Activated naive CD4-positive, alpha-beta T cell treated with anti-CD3 and anti-CD28 coated beads, Interleukin-2, amount 50 U/mL, for 24 hours (primary cell): ENCODE measurements at regions not wholly inside any gene's neighbourhood (a gene's known extent, or its start where the extent isn't known, plus 50 kb on each side); places are given as distances from the start of the nearest gene placed in this dataset.
"Not testable (repeated sequence)": the region's sequence is repeated elsewhere in the genome, so short reads cannot be mapped to it uniquely, and the experiment has no call there.

Source experiments
- H3K27ac Mint-ChIP-seq: one replicate; pipeline ENCODE4 v1.8.0; 2021; ENCODE audit warnings: mild to moderate bottlenecking, mixed read lengths
- H3K27me3 Mint-ChIP-seq: one replicate; pipeline ENCODE4 v1.8.0; 2021; ENCODE audit warnings: mixed read lengths
- H3K36me3 Mint-ChIP-seq: one replicate; pipeline ENCODE4 v1.8.0; 2021; ENCODE audit warnings: mixed read lengths
- H3K4me1 Mint-ChIP-seq: one replicate; pipeline ENCODE4 v1.8.0; 2021; ENCODE audit warnings: mixed read lengths
- H3K4me3 Mint-ChIP-seq: one replicate; pipeline ENCODE4 v1.8.0; 2021; ENCODE audit warnings: mild to moderate bottlenecking, mixed read lengths
- H3K9me3 Mint-ChIP-seq: one replicate; pipeline ENCODE4 v1.8.0; 2021; ENCODE audit warnings: mixed read lengths

GRCh38 chr2:180927030-180927686 lies 53.2 kb upstream of the UBE2E3 start:
- Mint-ChIP-seq H3K9me3 (no peaks in the 10 kb centered on the region), H3K36me3 (no peaks in the 10 kb centered on the region)

GRCh38 chr2:180925700-180926099 lies 54.7 kb upstream of the UBE2E3 start:
- no peak overlapping the region for H3K4me3 Mint-ChIP-seq
- no peaks in the 10 kb centered on the region for H3K4me1 Mint-ChIP-seq
- peaks cover 9% of the 10 kb centered on the region for H3K27me3 Mint-ChIP-seq
- no peaks in the 10 kb centered on the region for H3K36me3 Mint-ChIP-seq
- H3K27ac Mint-ChIP-seq, result no peak overlapping the region
- no peaks in the 10 kb centered on the region for H3K9me3 Mint-ChIP-seq

More at GRCh38 chr2:180927030-180927686, 53.2 kb upstream of the UBE2E3 start:
- Mint-ChIP-seq H3K27me3 (peaks cover 9% of the 10 kb centered on the region), H3K27ac (no peak overlapping the region), H3K4me3 (no peak overlapping the region), H3K4me1 (no peaks in the 10 kb centered on the region)

GRCh38 chr2:180924063-180924462 lies 56.3 kb upstream of the UBE2E3 start:
- Mint-ChIP-seq H3K4me1 (no peaks in the 10 kb centered on the region), H3K36me3 (no peaks in the 10 kb centered on the region)

GRCh38 chr2:180910831-180911665 lies 69.4 kb upstream of the UBE2E3 start:
- H3K4me3 Mint-ChIP-seq, result no peak overlapping the region
- peaks cover 7% of the 10 kb centered on the region for H3K27me3 Mint-ChIP-seq
- no peaks in the 10 kb centered on the region for H3K9me3 Mint-ChIP-seq
- no peak overlapping the region for H3K27ac Mint-ChIP-seq
- no peaks in the 10 kb centered on the region for H3K36me3 Mint-ChIP-seq
- no peaks in the 10 kb centered on the region for H3K4me1 Mint-ChIP-seq

More at GRCh38 chr2:180924063-180924462, 56.3 kb upstream of the UBE2E3 start:
- H3K9me3 Mint-ChIP-seq, result no peaks in the 10 kb centered on the region
- H3K27ac Mint-ChIP-seq, result no peak overlapping the region
- H3K27me3 Mint-ChIP-seq, result peaks cover 9% of the 10 kb centered on the region
- H3K4me3 Mint-ChIP-seq, result no peak overlapping the region

GRCh38 chr2:180907731-180908130 lies 72.7 kb upstream of the UBE2E3 start:
- Mint-ChIP-seq H3K9me3 (no peaks in the 10 kb centered on the region), H3K4me3 (no peak overlapping the region), H3K4me1 (no peaks in the 10 kb centered on the region), H3K27me3 (peaks cover 5% of the 10 kb centered on the region), H3K27ac (no peak overlapping the region), H3K36me3 (no peaks in the 10 kb centered on the region)

GRCh38 chr2:180905461-180905860 lies 74.9 kb upstream of the UBE2E3 start:
- Mint-ChIP-seq H3K9me3 (no peaks in the 10 kb centered on the region), H3K27ac (no peak overlapping the region), H3K4me1 (no peaks in the 10 kb centered on the region), H3K27me3 (peaks cover 7% of the 10 kb centered on the region), H3K36me3 (no peaks in the 10 kb centered on the region), H3K4me3 (no peak overlapping the region)

- peaks cover 7% of the 10 kb centered on the region for H3K27me3 Mint-ChIP-seq
- no peaks in the 10 kb centered on the region for H3K36me3 Mint-ChIP-seq
- no peak overlapping the region for H3K27ac Mint-ChIP-seq
- H3K9me3 Mint-ChIP-seq, result no peaks in the 10 kb centered on the region
- H3K4me1 Mint-ChIP-seq, result no peaks in the 10 kb centered on the region
- H3K4me3 Mint-ChIP-seq, result no peak overlapping the region
Observed at GRCh38 chr2:180905002-180905401, 75.4 kb upstream of the UBE2E3 start.

- H3K36me3 Mint-ChIP-seq, result no peaks in the 10 kb centered on the region
- no peak overlapping the region for H3K4me3 Mint-ChIP-seq
- H3K4me1 Mint-ChIP-seq, result no peaks in the 10 kb centered on the region
- peaks cover 19% of the 10 kb centered on the region for H3K27me3 Mint-ChIP-seq
- no peak overlapping the region for H3K27ac Mint-ChIP-seq
- H3K9me3 Mint-ChIP-seq, result no peaks in the 10 kb centered on the region
Observed at GRCh38 chr2:180901331-180901730, 79.1 kb upstream of the UBE2E3 start.

- Mint-ChIP-seq H3K4me3 (no peak overlapping the region), H3K36me3 (no peaks in the 10 kb centered on the region), H3K9me3 (no peaks in the 10 kb centered on the region)
Observed at GRCh38 chr2:180893752-180894151, 86.7 kb upstream of the UBE2E3 start.

GRCh38 chr2:180892091-180892490 lies 88.3 kb upstream of the UBE2E3 start:
- no peaks in the 10 kb centered on the region for H3K36me3 Mint-ChIP-seq
- no peaks in the 10 kb centered on the region for H3K9me3 Mint-ChIP-seq
- H3K4me3 Mint-ChIP-seq, result no peak overlapping the region
- H3K27ac Mint-ChIP-seq, result no peak overlapping the region
- peaks cover 16% of the 10 kb centered on the region for H3K27me3 Mint-ChIP-seq
- H3K4me1 Mint-ChIP-seq, result no peaks in the 10 kb centered on the region

More at GRCh38 chr2:180893752-180894151, 86.7 kb upstream of the UBE2E3 start:
- Mint-ChIP-seq H3K4me1 (no peaks in the 10 kb centered on the region), H3K27me3 (peaks cover 19% of the 10 kb centered on the region), H3K27ac (no peak overlapping the region)

- Mint-ChIP-seq H3K36me3 (no peaks in the 10 kb centered on the region), H3K4me1 (no peaks in the 10 kb centered on the region), H3K27me3 (peaks cover 11% of the 10 kb centered on the region), H3K9me3 (no peaks in the 10 kb centered on the region), H3K4me3 (no peak overlapping the region), H3K27ac (no peak overlapping the region)
Observed at GRCh38 chr2:180891360-180891759, 89.0 kb upstream of the UBE2E3 start.

- no peaks in the 10 kb centered on the region for H3K36me3 Mint-ChIP-seq
- H3K4me1 Mint-ChIP-seq, result no peaks in the 10 kb centered on the region
- H3K9me3 Mint-ChIP-seq, result no peaks in the 10 kb centered on the region
- H3K27ac Mint-ChIP-seq, result no peak overlapping the region
- no peak overlapping the region for H3K4me3 Mint-ChIP-seq
- peaks cover 15% of the 10 kb centered on the region for H3K27me3 Mint-ChIP-seq
Observed at GRCh38 chr2:180890781-180891180, 89.6 kb upstream of the UBE2E3 start.

- no peak overlapping the region for H3K27ac Mint-ChIP-seq
- H3K4me3 Mint-ChIP-seq, result no peak overlapping the region
- peaks cover 19% of the 10 kb centered on the region for H3K9me3 Mint-ChIP-seq
- peaks cover 11% of the 10 kb centered on the region for H3K27me3 Mint-ChIP-seq
- H3K4me1 Mint-ChIP-seq, result no peaks in the 10 kb centered on the region
- no peaks in the 10 kb centered on the region for H3K36me3 Mint-ChIP-seq
Observed at GRCh38 chr2:180882959-180883358, 97.4 kb upstream of the UBE2E3 start.

GRCh38 chr2:180876506-180876905 lies 103.9 kb upstream of the UBE2E3 start:
- no peak overlapping the region for H3K4me3 Mint-ChIP-seq
- H3K36me3 Mint-ChIP-seq, result no peaks in the 10 kb centered on the region
- H3K9me3 Mint-ChIP-seq, result no peaks in the 10 kb centered on the region
- peaks cover 11% of the 10 kb centered on the region for H3K27me3 Mint-ChIP-seq
- no peaks in the 10 kb centered on the region for H3K4me1 Mint-ChIP-seq
- no peak overlapping the region for H3K27ac Mint-ChIP-seq

- no peaks in the 10 kb centered on the region for H3K36me3 Mint-ChIP-seq
- no peaks in the 10 kb centered on the region for H3K4me1 Mint-ChIP-seq
- no peak overlapping the region for H3K4me3 Mint-ChIP-seq
- H3K27ac Mint-ChIP-seq, result no peak overlapping the region
- H3K27me3 Mint-ChIP-seq, result peaks cover 20% of the 10 kb centered on the region
- no peaks in the 10 kb centered on the region for H3K9me3 Mint-ChIP-seq
Observed at GRCh38 chr2:180873219-180873618, 107.2 kb upstream of the UBE2E3 start.

- not testable (repeated sequence) for H3K36me3 Mint-ChIP-seq, H3K9me3 Mint-ChIP-seq, H3K27ac Mint-ChIP-seq, H3K4me3 Mint-ChIP-seq, H3K4me1 Mint-ChIP-seq
- peaks cover 20% of the 10 kb centered on the region for H3K27me3 Mint-ChIP-seq
Observed at GRCh38 chr2:180872781-180873180, 107.6 kb upstream of the UBE2E3 start.
